ENCODE measurements at regions not wholly inside any gene's neighbourhood (a gene's known extent, or its start where the extent isn't known, plus 50 kb on each side); places are given as distances from the start of the nearest gene placed in this dataset.
A peak's percentile ranks its signal among the peaks of the same experiment; 100 is the strongest.

- TF ChIP-seq CREB1 (IDR thresholded peaks at IDR 0.05) (no peak), HDAC6 (IDR thresholded peaks at IDR 0.05; ENCODE audit: low read depth, low read length) (no peak), GTF2F1 (IDR thresholded peaks at IDR 0.05; ENCODE audit: borderline replicate concordance, low read depth, low read length) (no peak), TAF1 (IDR thresholded peaks at IDR 0.05; ENCODE audit: low read depth, low read length) (no peak), TCF12 (IDR thresholded peaks at IDR 0.05; ENCODE audit: low read depth, low read length) (no peak)
- TF ChIP-seq, protein P1, sequence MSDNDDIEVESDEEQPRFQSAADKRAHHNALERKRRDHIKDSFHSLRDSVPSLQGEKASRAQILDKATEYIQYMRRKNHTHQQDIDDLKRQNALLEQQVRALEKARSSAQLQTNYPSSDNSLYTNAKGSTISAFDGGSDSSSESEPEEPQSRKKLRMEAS (IDR thresholded peaks at IDR 0.05), result no peak
- TF ChIP-seq, protein P2, sequence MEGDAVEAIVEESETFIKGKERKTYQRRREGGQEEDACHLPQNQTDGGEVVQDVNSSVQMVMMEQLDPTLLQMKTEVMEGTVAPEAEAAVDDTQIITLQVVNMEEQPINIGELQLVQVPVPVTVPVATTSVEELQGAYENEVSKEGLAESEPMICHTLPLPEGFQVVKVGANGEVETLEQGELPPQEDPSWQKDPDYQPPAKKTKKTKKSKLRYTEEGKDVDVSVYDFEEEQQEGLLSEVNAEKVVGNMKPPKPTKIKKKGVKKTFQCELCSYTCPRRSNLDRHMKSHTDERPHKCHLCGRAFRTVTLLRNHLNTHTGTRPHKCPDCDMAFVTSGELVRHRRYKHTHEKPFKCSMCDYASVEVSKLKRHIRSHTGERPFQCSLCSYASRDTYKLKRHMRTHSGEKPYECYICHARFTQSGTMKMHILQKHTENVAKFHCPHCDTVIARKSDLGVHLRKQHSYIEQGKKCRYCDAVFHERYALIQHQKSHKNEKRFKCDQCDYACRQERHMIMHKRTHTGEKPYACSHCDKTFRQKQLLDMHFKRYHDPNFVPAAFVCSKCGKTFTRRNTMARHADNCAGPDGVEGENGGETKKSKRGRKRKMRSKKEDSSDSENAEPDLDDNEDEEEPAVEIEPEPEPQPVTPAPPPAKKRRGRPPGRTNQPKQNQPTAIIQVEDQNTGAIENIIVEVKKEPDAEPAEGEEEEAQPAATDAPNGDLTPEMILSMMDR (IDR thresholded peaks at IDR 0.05; ENCODE audit: control extremely low read depth in 1 of 3, insufficient read depth in 1 of 3, low read depth in 1 of 3, low read length in 3 of 3), result peak in 2 of 3 experiments; percentile 73 to 85; a peak in 3 of 4 replicates
These were observed 289.8 kb upstream of the ROPN1 start (continued) for GRCh38 chr3:124281453-124282316.
